ENCODE measurements at regions not wholly inside any gene's neighbourhood (a gene's known extent, or its start where the extent isn't known, plus 50 kb on each side); places are given as distances from the start of the nearest gene placed in this dataset.

DNA sequence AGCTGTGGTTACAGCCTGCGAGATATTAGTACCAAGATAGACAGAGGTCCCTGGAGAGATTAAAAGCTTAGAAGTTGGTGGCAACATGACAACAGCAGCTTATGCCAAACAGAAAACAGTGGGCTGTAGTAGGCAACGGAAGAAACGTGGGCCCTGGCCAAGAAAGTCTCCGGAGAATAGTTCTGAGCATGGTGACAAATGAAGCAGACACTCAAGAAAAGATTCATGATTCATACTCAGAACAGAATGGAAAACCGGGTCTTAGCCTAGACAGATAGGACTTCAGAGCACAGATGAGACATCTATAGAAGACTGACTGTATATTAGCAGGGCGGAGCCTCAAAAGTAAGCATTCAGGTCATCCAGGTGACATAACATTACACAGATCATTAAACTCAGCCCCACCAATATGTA is 727.4 kb downstream of the ETS1 start:
- H3K9me2 ChIP-seq (ENCODE audit: insufficient read depth, low read length): no peaks in the 10 kb centered on the region
- no peak overlapping the region for H3K9ac ChIP-seq (ENCODE audit: low read length)
- no peaks in the 10 kb centered on the region for H3F3A ChIP-seq (ENCODE audit: insufficient read depth, low read length, poor library complexity, severe bottlenecking)
- no peaks in the 10 kb centered on the region for H3K9me3 ChIP-seq (ENCODE audit: low read length)
- no peaks in the 10 kb centered on the region for H3K36me3 ChIP-seq (ENCODE audit: insufficient read depth, low read length)
- no peaks in the 10 kb centered on the region for H4K20me1 ChIP-seq (ENCODE audit: insufficient read depth)
- TF ChIP-seq POLR2AphosphoS5 (IDR thresholded peaks at IDR 0.05) (no peak), TAF1 (IDR thresholded peaks at IDR 0.05; ENCODE audit: low read depth) (no peak), EP300 (conservative IDR thresholded peaks at IDR 0.05; ENCODE audit: poor library complexity, severe bottlenecking) (no peak), RAD21 (conservative IDR thresholded peaks at IDR 0.05) (no peak)
- TF ChIP-seq, protein P1, sequence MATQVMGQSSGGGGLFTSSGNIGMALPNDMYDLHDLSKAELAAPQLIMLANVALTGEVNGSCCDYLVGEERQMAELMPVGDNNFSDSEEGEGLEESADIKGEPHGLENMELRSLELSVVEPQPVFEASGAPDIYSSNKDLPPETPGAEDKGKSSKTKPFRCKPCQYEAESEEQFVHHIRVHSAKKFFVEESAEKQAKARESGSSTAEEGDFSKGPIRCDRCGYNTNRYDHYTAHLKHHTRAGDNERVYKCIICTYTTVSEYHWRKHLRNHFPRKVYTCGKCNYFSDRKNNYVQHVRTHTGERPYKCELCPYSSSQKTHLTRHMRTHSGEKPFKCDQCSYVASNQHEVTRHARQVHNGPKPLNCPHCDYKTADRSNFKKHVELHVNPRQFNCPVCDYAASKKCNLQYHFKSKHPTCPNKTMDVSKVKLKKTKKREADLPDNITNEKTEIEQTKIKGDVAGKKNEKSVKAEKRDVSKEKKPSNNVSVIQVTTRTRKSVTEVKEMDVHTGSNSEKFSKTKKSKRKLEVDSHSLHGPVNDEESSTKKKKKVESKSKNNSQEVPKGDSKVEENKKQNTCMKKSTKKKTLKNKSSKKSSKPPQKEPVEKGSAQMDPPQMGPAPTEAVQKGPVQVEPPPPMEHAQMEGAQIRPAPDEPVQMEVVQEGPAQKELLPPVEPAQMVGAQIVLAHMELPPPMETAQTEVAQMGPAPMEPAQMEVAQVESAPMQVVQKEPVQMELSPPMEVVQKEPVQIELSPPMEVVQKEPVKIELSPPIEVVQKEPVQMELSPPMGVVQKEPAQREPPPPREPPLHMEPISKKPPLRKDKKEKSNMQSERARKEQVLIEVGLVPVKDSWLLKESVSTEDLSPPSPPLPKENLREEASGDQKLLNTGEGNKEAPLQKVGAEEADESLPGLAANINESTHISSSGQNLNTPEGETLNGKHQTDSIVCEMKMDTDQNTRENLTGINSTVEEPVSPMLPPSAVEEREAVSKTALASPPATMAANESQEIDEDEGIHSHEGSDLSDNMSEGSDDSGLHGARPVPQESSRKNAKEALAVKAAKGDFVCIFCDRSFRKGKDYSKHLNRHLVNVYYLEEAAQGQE (IDR thresholded peaks at IDR 0.05; ENCODE audit: borderline replicate concordance): no peak
- H3K79me2 ChIP-seq (replicated peaks; ENCODE audit: insufficient read depth, low read length): no peaks in the 10 kb centered on the region
- H3K4me2 ChIP-seq (ENCODE audit: low read length): no peak overlapping the region
- no peaks in the 10 kb centered on the region for H3K27me3 ChIP-seq (ENCODE audit: insufficient read depth, low read depth, low read length)
- H3K4me3 ChIP-seq (ENCODE audit: low read length): no peak overlapping the region
- no peak overlapping the region for H2AFZ ChIP-seq (ENCODE audit: low read depth, low read length)
- no peak overlapping the region for H3K27ac ChIP-seq (ENCODE audit: low read length)

DNA sequence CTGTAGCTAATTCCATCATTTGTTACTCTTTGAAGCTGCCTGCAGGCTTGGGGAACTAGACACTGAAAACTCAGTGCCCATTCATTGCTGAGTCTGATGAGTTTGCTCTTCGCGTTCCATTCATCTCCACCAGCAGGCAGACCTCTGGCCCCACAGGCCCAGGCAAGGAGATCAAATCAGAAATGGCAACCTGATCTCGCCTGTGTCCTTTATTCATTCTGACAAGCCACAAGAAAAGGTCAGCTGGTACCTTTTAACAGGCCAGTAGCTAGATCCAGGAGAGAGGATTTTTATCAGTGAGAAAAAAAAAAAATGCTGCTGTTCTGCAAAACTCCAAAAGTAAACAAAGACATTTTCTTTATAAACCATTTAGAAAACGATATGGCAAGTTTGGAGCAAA is 742.5 kb downstream of the ETS1 start:
- Histone ChIP-seq H3K4me3 (ENCODE audit: low read length) (no peak overlapping the region), H4K20me1 (ENCODE audit: insufficient read depth) (no peaks in the 10 kb centered on the region), H3K27ac (ENCODE audit: low read length) (no peak overlapping the region), H3F3A (ENCODE audit: insufficient read depth, low read length, poor library complexity, severe bottlenecking) (no peaks in the 10 kb centered on the region), H3K36me3 (ENCODE audit: insufficient read depth, low read length) (no peaks in the 10 kb centered on the region), H2AFZ (ENCODE audit: low read depth, low read length) (no peak overlapping the region), H3K9me2 (ENCODE audit: insufficient read depth, low read length) (no peaks in the 10 kb centered on the region), H3K4me2 (ENCODE audit: low read length) (no peak overlapping the region), H3K27me3 (ENCODE audit: insufficient read depth, low read depth, low read length) (no peaks in the 10 kb centered on the region), H3K79me2 (replicated peaks; ENCODE audit: insufficient read depth, low read length) (no peaks in the 10 kb centered on the region), H3K9me3 (ENCODE audit: low read length) (no peaks in the 10 kb centered on the region), H3K9ac (ENCODE audit: low read length) (no peak overlapping the region)
- TF ChIP-seq RAD21 (conservative IDR thresholded peaks at IDR 0.05) (no peak), EP300 (conservative IDR thresholded peaks at IDR 0.05; ENCODE audit: poor library complexity, severe bottlenecking) (no peak), MXI1 (conservative IDR thresholded peaks at IDR 0.05; ENCODE audit: poor library complexity, severe bottlenecking) (no peak), EZH2 (IDR thresholded peaks at IDR 0.05; ENCODE audit: borderline replicate concordance, insufficient read depth, low read length, poor library complexity, severe bottlenecking) (no peak), TAF1 (IDR thresholded peaks at IDR 0.05; ENCODE audit: low read depth) (no peak), POLR2AphosphoS5 (IDR thresholded peaks at IDR 0.05) (no peak), SMC3 (conservative IDR thresholded peaks at IDR 0.05; ENCODE audit: poor library complexity) (no peak)
- TF ChIP-seq, protein P2, sequence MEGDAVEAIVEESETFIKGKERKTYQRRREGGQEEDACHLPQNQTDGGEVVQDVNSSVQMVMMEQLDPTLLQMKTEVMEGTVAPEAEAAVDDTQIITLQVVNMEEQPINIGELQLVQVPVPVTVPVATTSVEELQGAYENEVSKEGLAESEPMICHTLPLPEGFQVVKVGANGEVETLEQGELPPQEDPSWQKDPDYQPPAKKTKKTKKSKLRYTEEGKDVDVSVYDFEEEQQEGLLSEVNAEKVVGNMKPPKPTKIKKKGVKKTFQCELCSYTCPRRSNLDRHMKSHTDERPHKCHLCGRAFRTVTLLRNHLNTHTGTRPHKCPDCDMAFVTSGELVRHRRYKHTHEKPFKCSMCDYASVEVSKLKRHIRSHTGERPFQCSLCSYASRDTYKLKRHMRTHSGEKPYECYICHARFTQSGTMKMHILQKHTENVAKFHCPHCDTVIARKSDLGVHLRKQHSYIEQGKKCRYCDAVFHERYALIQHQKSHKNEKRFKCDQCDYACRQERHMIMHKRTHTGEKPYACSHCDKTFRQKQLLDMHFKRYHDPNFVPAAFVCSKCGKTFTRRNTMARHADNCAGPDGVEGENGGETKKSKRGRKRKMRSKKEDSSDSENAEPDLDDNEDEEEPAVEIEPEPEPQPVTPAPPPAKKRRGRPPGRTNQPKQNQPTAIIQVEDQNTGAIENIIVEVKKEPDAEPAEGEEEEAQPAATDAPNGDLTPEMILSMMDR (IDR thresholded peaks at IDR 0.05; ENCODE audit: poor library complexity, severe bottlenecking): no peak
- TF ChIP-seq, protein P1 (IDR thresholded peaks at IDR 0.05; ENCODE audit: borderline replicate concordance): no peak
